Heart left ventricle (tissue), 13 donors: ENCODE measurements at regions not wholly inside any gene's neighbourhood (a gene's known extent, or its start where the extent isn't known, plus 50 kb on each side); places are given as distances from the start of the nearest gene placed in this dataset.

ENCODE experiments used
- CTCF ChIP-seq, 12 donors: fragments of 200-600 bp; sonication (generic) in 4 of 12; IDR thresholded peaks; one replicate each; pipeline versions ENCODE4 v1.5.0 to v1.8.0; 2018 to 2022; ENCODE audit warnings: antibody characterized with exemption in 12 of 12, mild to moderate bottlenecking in 5 of 12
- POLR2A ChIP-seq, 2 donors: fragments of 450-650 bp; IDR thresholded peaks; one replicate each; pipeline ENCODE4 v1.6.1; 2017; ENCODE audit warnings: antibody characterized with exemption in 2 of 2, mild to moderate bottlenecking in 2 of 2, moderate library complexity in 2 of 2
- donor health status: ischemic (EF 13 %, LVEDD 7.1; RV severe dilation, severe dysfunction).
- donor health status: DM: no; HTN: yes; CAD: no.
- donor health status: DM: no; HTN: no; CAD: no.
- donor health status: ischemic (EF 25% LVEDD 6.9; RV normal size, moderate dysfunction).
- donor health status: ischemic (EF 25% LVEDD 5.7; RV mildly dilated, moderate dysfunction).
- donor health status: ischemic (EF 35%, LVEDD 5.7; RV mildly dilated, moderate dysfunction).
- donor health status: nonischemic (EF 11% LVEDD 7.7; RV severe dilation, severe dysfunction).
- donor health status: DM: yes; HTN: yes; CAD: no.
- donor health status: PGD.
- donor health status: ischemic (EF 29% LVEDD 5.4; RV normal size, mild dysfunction).
- donor health status: nonischemic (EF 23%, LVEDD 6.1; RV moderate dilation, normal function).

- TF ChIP-seq CTCF (IDR thresholded peaks at IDR 0.05) (no peak), POLR2A (IDR thresholded peaks at IDR 0.05) (no peak)
Measured at GRCh38 chr15:98286200-98286599, 325.7 kb downstream of the ARRDC4 start.
